ENCODE measurements at regions not wholly inside any gene's neighbourhood (a gene's known extent, or its start where the extent isn't known, plus 50 kb on each side); places are given as distances from the start of the nearest gene placed in this dataset.
"Not testable (repeated sequence)": the region's sequence is repeated elsewhere in the genome, so short reads cannot be mapped to it uniquely, and the experiment has no call there.

- TF ChIP-seq GATA1 (IDR thresholded peaks at IDR 0.05; ENCODE audit: low read depth, low read length) = no peak
- no peak for TF ChIP-seq POLR2A (IDR thresholded peaks at IDR 0.05; ENCODE audit: low read length)
- no peak for DNase-seq
These were observed 155.6 kb upstream of the SEMA6A start for GRCh38 chr5:116730185-116730584.

GRCh38 chr5:116727248-116727647, 152.6 kb upstream of the SEMA6A start:
- no peak for DNase-seq
- TF ChIP-seq POLR2A (IDR thresholded peaks at IDR 0.05; ENCODE audit: low read length) (no peak), GATA1 (IDR thresholded peaks at IDR 0.05; ENCODE audit: low read depth, low read length) (no peak)

GRCh38 chr5:116726180-116726579, 151.6 kb upstream of the SEMA6A start:
- DNase-seq = not testable (repeated sequence)

GRCh38 chr5:116724971-116725370, 150.3 kb upstream of the SEMA6A start:
- DNase-seq = no peak
- TF ChIP-seq GATA1 (IDR thresholded peaks at IDR 0.05; ENCODE audit: low read depth, low read length) (no peak), POLR2A (IDR thresholded peaks at IDR 0.05; ENCODE audit: low read length) (no peak)

- TF ChIP-seq GATA1 (IDR thresholded peaks at IDR 0.05; ENCODE audit: low read depth, low read length) (no peak), POLR2A (IDR thresholded peaks at IDR 0.05; ENCODE audit: low read length) (no peak)
- DNase-seq = no peak
These were observed 148.0 kb upstream of the SEMA6A start for GRCh38 chr5:116722651-116723050.

GRCh38 chr5:116719106-116719505, 144.5 kb upstream of the SEMA6A start:
- peak; percentile 72 to 86 for DNase-seq
- TF ChIP-seq GATA1 (IDR thresholded peaks at IDR 0.05; ENCODE audit: low read depth, low read length) = no peak
- no peak for TF ChIP-seq POLR2A (IDR thresholded peaks at IDR 0.05; ENCODE audit: low read length)

GRCh38 chr5:116718317-116718716, 143.7 kb upstream of the SEMA6A start:
- DNase-seq = no peak
- TF ChIP-seq POLR2A (IDR thresholded peaks at IDR 0.05; ENCODE audit: low read length) (no peak), GATA1 (IDR thresholded peaks at IDR 0.05; ENCODE audit: low read depth, low read length) (no peak)

GRCh38 chr5:116709082-116709481, 134.5 kb upstream of the SEMA6A start:
- no peak for TF ChIP-seq POLR2A (IDR thresholded peaks at IDR 0.05; ENCODE audit: low read length)
- no peak for TF ChIP-seq GATA1 (IDR thresholded peaks at IDR 0.05; ENCODE audit: low read depth, low read length)
- DNase-seq = no peak

GRCh38 chr5:116705121-116705519, 130.5 kb upstream of the SEMA6A start:
- not testable (repeated sequence) for DNase-seq

- DNase-seq = no peak
- TF ChIP-seq GATA1 (IDR thresholded peaks at IDR 0.05; ENCODE audit: low read depth, low read length) (no peak), POLR2A (IDR thresholded peaks at IDR 0.05; ENCODE audit: low read length) (no peak)
These were observed 129.3 kb upstream of the SEMA6A start for GRCh38 chr5:116703941-116704340.

- no peak for DNase-seq
- no peak for TF ChIP-seq GATA1 (IDR thresholded peaks at IDR 0.05; ENCODE audit: low read depth, low read length)
- TF ChIP-seq POLR2A (IDR thresholded peaks at IDR 0.05; ENCODE audit: low read length) = no peak
These were observed 128.7 kb upstream of the SEMA6A start for GRCh38 chr5:116703328-116703727.

- DNase-seq = no peak
- TF ChIP-seq GATA1 (IDR thresholded peaks at IDR 0.05; ENCODE audit: low read depth, low read length) = no peak
- TF ChIP-seq POLR2A (IDR thresholded peaks at IDR 0.05; ENCODE audit: low read length) = no peak
These were observed 128.2 kb upstream of the SEMA6A start for GRCh38 chr5:116702776-116703175.

GRCh38 chr5:116699332-116699731, 124.7 kb upstream of the SEMA6A start:
- TF ChIP-seq GATA1 (IDR thresholded peaks at IDR 0.05; ENCODE audit: low read depth, low read length) = no peak
- no peak for TF ChIP-seq POLR2A (IDR thresholded peaks at IDR 0.05; ENCODE audit: low read length)
- DNase-seq = no peak

GRCh38 chr5:116696366-116696765, 121.7 kb upstream of the SEMA6A start:
- DNase-seq = no peak
- no peak for TF ChIP-seq GATA1 (IDR thresholded peaks at IDR 0.05; ENCODE audit: low read depth, low read length)
- TF ChIP-seq POLR2A (IDR thresholded peaks at IDR 0.05; ENCODE audit: low read length) = no peak

- no peak for TF ChIP-seq POLR2A (IDR thresholded peaks at IDR 0.05; ENCODE audit: low read length)
- no peak for TF ChIP-seq GATA1 (IDR thresholded peaks at IDR 0.05; ENCODE audit: low read depth, low read length)
- no peak for DNase-seq
These were observed 121.1 kb upstream of the SEMA6A start for GRCh38 chr5:116695681-116696080.

GRCh38 chr5:116686438-116686837, 111.8 kb upstream of the SEMA6A start:
- DNase-seq = no peak
- TF ChIP-seq POLR2A (IDR thresholded peaks at IDR 0.05; ENCODE audit: low read length) (no peak), GATA1 (IDR thresholded peaks at IDR 0.05; ENCODE audit: low read depth, low read length) (no peak)
